Panc1 (cell line): ENCODE measurements at regions not wholly inside any gene's neighbourhood (a gene's known extent, or its start where the extent isn't known, plus 50 kb on each side); places are given as distances from the start of the nearest gene placed in this dataset.

Experiments used
- ATAC-seq: fragments of 200-7000 bp; cut with Tn5 transposase; 2 replicates; pipeline ENCODE4 v1.9.1; 2020; ENCODE audit warnings: mild to moderate bottlenecking, moderate library complexity
- BruUV-seq: library from RNA; stranded (reverse); fragments of 400-500 nt; replicated peaks from 2 replicates; lab custom pipeline; 2021; lab: Mats Ljungman, UMichigan
- CTCF ChIA-PET: fragments of 300-600 bp; sonication (Branson Sonifier 250); formaldehyde crosslinking; loops from one replicate; lab custom pipeline; 2022; ENCODE audit warnings: antibody characterized with exemption; lab: Charles Lee
- POLR2A ChIA-PET: fragments of 300-600 bp; sonication (Branson Sonifier 250); formaldehyde crosslinking; loops from one replicate; lab custom pipeline; 2022; ENCODE audit warnings: antibody characterized with exemption; lab: Charles Lee
- DNase-seq: peaks from one replicate; pipeline ENCODE4 v3.0.0-alpha.2; 2010; ENCODE audit warnings: low read depth, low spot score
- H3K27ac ChIP-seq: 2 replicates; pipeline ENCODE4 v1.5.1; 2011; ENCODE audit warnings: mild to moderate bottlenecking, low read length, inconsistent platforms
- H3K27me3 ChIP-seq: fragments of 200-500 bp; sonication (Bioruptor generic); 2 replicates; pipeline ENCODE4 v1.6.0; 2014; ENCODE audit warnings: low read length, inconsistent platforms; ENCODE audit not compliant: control insufficient read depth, insufficient read depth
- H3K36me3 ChIP-seq: fragments of 200-500 bp; sonication (Bioruptor generic); 2 replicates; pipeline ENCODE4 v1.5.1; 2014; ENCODE audit warnings: inconsistent platforms, mild to moderate bottlenecking, low read length, moderate library complexity; ENCODE audit not compliant: control insufficient read depth, insufficient read depth
- H3K4me1 ChIP-seq: 2 replicates; pipeline ENCODE4 v1.5.1; 2011; ENCODE audit warnings: inconsistent platforms, mild to moderate bottlenecking, low read length, moderate library complexity; ENCODE audit not compliant: control insufficient read depth, insufficient read depth
- H3K4me3 ChIP-seq, 2 experiments: 2 replicates each; pipeline ENCODE4 v1.5.1; 2011 to 2012; ENCODE audit warnings: low read depth in 2 of 2, low read length in 2 of 2, mild to moderate bottlenecking in 2 of 2, inconsistent platforms in 1 of 2, moderate library complexity in 1 of 2
- H3K9me3 ChIP-seq: fragments of 200-500 bp; sonication (Bioruptor generic); 2 replicates; pipeline ENCODE4 v1.5.1; 2014; ENCODE audit warnings: low read depth, mild to moderate bottlenecking, inconsistent platforms, low read length, moderate library complexity; ENCODE audit not compliant: control insufficient read depth, insufficient read depth
- CTCF ChIP-seq: fragments of 450-650 bp; IDR thresholded peaks from 2 replicates; pipeline ENCODE4 v1.5.1; 2017; ENCODE audit warnings: mild to moderate bottlenecking
- POLR2AphosphoS5 ChIP-seq: IDR thresholded peaks from 2 replicates; pipeline ENCODE4 v1.6.1; 2012; ENCODE audit warnings: mild to moderate bottlenecking, low read depth, low read length, moderate library complexity
- REST ChIP-seq, 2 experiments: IDR thresholded peaks; 2 replicates each; pipeline ENCODE4 v1.6.1; 2011 to 2012; ENCODE audit warnings: low read depth in 2 of 2, control low read depth in 1 of 2, low read length in 1 of 2, mild to moderate bottlenecking in 1 of 2, moderate library complexity in 1 of 2; ENCODE audit not compliant: insufficient read depth in 1 of 2
- SIN3A ChIP-seq: IDR thresholded peaks from 2 replicates; pipeline ENCODE4 v1.6.1; 2012; ENCODE audit warnings: low read depth, mild to moderate bottlenecking, low read length, moderate library complexity, borderline replicate concordance; ENCODE audit not compliant: insufficient read depth
- TCF7L2 ChIP-seq: IDR thresholded peaks from 2 replicates; pipeline ENCODE4 v1.6.1; 2011; ENCODE audit warnings: mild to moderate bottlenecking, low read depth, low read length, inconsistent platforms
- in situ Hi-C: cut with HindIII; loops from 2 replicates; pipeline ENCODE4 v1.10.0; 2016; ENCODE audit warnings: low sequenced_read_pairs, low pct_unique_long_range_greater_than_20kb
- intact Hi-C: fragments of 100-400 bp; cut with micrococcal nuclease; formaldehyde crosslinking; loops from one replicate; pipeline ENCODE4 v1.10.0; 2022; ENCODE audit not compliant: unreplicated experiment

GRCh38 chr12:118842866-118843265 is 138.5 kb upstream of the SRRM4 start:
- Histone ChIP-seq H3K27ac (no peak overlapping the region), H3K36me3 (no peaks in the 10 kb centered on the region), H3K27me3 (no peaks in the 10 kb centered on the region; the same call in 1 of the 2 replicates), H3K4me3 (no peak overlapping the region), H3K9me3 (no peaks in the 10 kb centered on the region), H3K4me1 (no peaks in the 10 kb centered on the region)
- no TSS peak for BruUV-seq
- in situ Hi-C loops (no loop called here), intact Hi-C loops (no loop called here)
- TF ChIP-seq POLR2AphosphoS5: no peak
- no peak for TF ChIP-seq TCF7L2
- no peak for TF ChIP-seq REST (IDR thresholded peaks at IDR 0.05; ENCODE audit: insufficient read depth in 1 of 2, low read depth in 2 of 2, low read length in 1 of 2)
- TF ChIP-seq CTCF: no peak
- TF ChIP-seq SIN3A: no peak
- ChIA-PET POLR2A (no interaction called here), CTCF (no interaction called here)
- ATAC-seq (no peak), DNase-seq (no peak)

- no peaks in the 10 kb centered on the region; the same call in 1 of the 2 replicates for H3K27me3 ChIP-seq
- ChIA-PET CTCF (interaction anchor here (0.5 kb wide), 1 partner anchor 68 kb away, joined by 3 read pairs; no protein-coding TSS in a partner anchor), POLR2A (no interaction called here)
- no peak overlapping the region for H3K27ac ChIP-seq
- in situ Hi-C loops: no loop called here
- no peak for ATAC-seq
- H3K4me1 ChIP-seq: no peaks in the 10 kb centered on the region
- H3K36me3 ChIP-seq: no peaks in the 10 kb centered on the region
- no peak for TF ChIP-seq POLR2AphosphoS5
- TF ChIP-seq SIN3A: no peak
- TF ChIP-seq REST (IDR thresholded peaks at IDR 0.05; ENCODE audit: insufficient read depth in 1 of 2, low read depth in 2 of 2, low read length in 1 of 2): no peak
- TF ChIP-seq TCF7L2: no peak
- TF ChIP-seq CTCF: no peak
- DNase-seq: no peak
- BruUV-seq: no TSS peak
- intact Hi-C loops: no loop called here
- H3K4me3 ChIP-seq: no peak overlapping the region
- H3K9me3 ChIP-seq: no peaks in the 10 kb centered on the region
Observed at GRCh38 chr12:118846416-118846815, 134.9 kb upstream of the SRRM4 start.
